ENCODE measurements at regions not wholly inside any gene's neighbourhood (a gene's known extent, or its start where the extent isn't known, plus 50 kb on each side); places are given as distances from the start of the nearest gene placed in this dataset.

DNA sequence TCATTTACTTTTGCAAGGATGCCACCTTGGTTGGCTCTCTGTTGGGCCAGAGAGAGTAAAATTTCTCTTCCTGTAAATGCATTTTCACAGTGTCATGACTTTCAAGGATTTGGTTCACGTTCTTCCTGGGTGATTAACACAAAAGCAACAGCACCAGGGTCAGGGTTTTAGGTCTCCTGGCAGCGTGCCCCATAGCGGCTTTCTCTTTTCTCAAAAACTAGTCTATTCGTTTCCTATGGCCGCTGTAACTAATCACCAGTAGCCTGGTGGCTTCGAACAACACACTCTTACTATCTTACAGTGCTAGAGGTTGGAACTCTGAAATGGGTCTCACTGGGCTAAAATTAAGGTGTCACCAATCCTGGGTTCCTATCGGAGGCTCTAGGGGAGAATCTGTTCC is 56.3 kb upstream of the ACMSD start:
- TF ChIP-seq, protein P1, sequence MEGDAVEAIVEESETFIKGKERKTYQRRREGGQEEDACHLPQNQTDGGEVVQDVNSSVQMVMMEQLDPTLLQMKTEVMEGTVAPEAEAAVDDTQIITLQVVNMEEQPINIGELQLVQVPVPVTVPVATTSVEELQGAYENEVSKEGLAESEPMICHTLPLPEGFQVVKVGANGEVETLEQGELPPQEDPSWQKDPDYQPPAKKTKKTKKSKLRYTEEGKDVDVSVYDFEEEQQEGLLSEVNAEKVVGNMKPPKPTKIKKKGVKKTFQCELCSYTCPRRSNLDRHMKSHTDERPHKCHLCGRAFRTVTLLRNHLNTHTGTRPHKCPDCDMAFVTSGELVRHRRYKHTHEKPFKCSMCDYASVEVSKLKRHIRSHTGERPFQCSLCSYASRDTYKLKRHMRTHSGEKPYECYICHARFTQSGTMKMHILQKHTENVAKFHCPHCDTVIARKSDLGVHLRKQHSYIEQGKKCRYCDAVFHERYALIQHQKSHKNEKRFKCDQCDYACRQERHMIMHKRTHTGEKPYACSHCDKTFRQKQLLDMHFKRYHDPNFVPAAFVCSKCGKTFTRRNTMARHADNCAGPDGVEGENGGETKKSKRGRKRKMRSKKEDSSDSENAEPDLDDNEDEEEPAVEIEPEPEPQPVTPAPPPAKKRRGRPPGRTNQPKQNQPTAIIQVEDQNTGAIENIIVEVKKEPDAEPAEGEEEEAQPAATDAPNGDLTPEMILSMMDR (conservative IDR thresholded peaks at IDR 0.05; ENCODE audit: low read depth, low read length) = no peak
- no peak for TF ChIP-seq EZH2 (IDR thresholded peaks at IDR 0.05; ENCODE audit: low read length, unreplicated experiment)

All from PC-3 (cell line).